GM12891 (cell line): ENCODE measurements at regions not wholly inside any gene's neighbourhood (a gene's known extent, or its start where the extent isn't known, plus 50 kb on each side); places are given as distances from the start of the nearest gene placed in this dataset.

Experiments
- POLR2A ChIP-seq: IDR thresholded peaks from 2 replicates; pipeline ENCODE4 v1.6.1; 2011; ENCODE audit warnings: low read depth, low read length, control low read depth
- POLR2AphosphoS5 ChIP-seq: IDR thresholded peaks from 2 replicates; pipeline ENCODE4 v1.6.1; 2011; ENCODE audit warnings: low read depth, low read length, control low read depth
- POU2F2 ChIP-seq: IDR thresholded peaks from 2 replicates; pipeline ENCODE4 v1.6.1; 2011; ENCODE audit warnings: low read depth, mild to moderate bottlenecking, control low read depth, low read length, moderate library complexity

DNA sequence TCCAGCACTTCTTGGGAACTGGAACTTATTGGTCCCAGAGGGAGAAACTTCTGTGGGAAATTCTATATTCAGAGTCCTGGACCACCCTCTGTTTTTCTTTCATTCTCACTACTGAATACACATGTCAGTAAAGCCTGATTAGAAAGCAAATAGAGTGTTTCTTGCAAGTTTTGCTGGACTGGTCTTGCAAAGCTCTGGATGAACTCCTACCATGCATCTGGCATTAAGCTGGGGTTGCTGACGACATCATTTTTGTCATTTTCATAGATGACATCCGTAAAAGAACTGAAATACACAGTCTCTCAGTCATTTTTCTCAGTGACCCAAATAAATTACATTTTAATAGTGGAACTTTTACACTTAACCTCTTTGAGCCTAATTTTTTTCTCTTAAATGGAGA is 283.2 kb downstream of the DMAC1 start:
- TF ChIP-seq POLR2A (no peak), POLR2AphosphoS5 (no peak), POU2F2 (no peak)
